PC-3 (cell line): ENCODE measurements at regions not wholly inside any gene's neighbourhood (a gene's known extent, or its start where the extent isn't known, plus 50 kb on each side); places are given as distances from the start of the nearest gene placed in this dataset.

ENCODE experiments used
- ATAC-seq: fragments of 200-7000 bp; cut with Tn5 transposase; 2 replicates; pipeline ENCODE4 v1.9.1; 2020; ENCODE audit warnings: mild to moderate bottlenecking, moderate library complexity
- BruUV-seq: library from RNA; stranded (reverse); fragments of 400-500 nt; replicated peaks from 2 replicates; lab custom pipeline; 2021; lab: Mats Ljungman, UMichigan
- CTCF ChIA-PET: fragments of 300-600 bp; sonication (Branson Sonifier 250); formaldehyde crosslinking; loops from one replicate; lab custom pipeline; 2022; ENCODE audit warnings: antibody characterized with exemption; lab: Charles Lee
- POLR2A ChIA-PET: fragments of 300-600 bp; sonication (Branson Sonifier 250); formaldehyde crosslinking; loops from one replicate; lab custom pipeline; 2022; ENCODE audit warnings: antibody characterized with exemption; ENCODE audit not compliant: unreplicated experiment; lab: Charles Lee
- DNase-seq: peaks from one replicate; pipeline ENCODE4 v3.0.0-alpha.2; 2015
- H2AFZ ChIP-seq: fragments of 300-600 bp; sonication (generic); 2 replicates; pipeline ENCODE4 v1.6.0; 2016; ENCODE audit warnings: antibody characterized with exemption, low read length
- H3F3A ChIP-seq: fragments of 300-600 bp; sonication (generic); one replicate; pipeline ENCODE4 v1.6.0; 2017; ENCODE audit warnings: antibody characterized with exemption, low read length, control low read depth, mild to moderate bottlenecking; ENCODE audit not compliant: unreplicated experiment
- H3K27ac ChIP-seq: fragments of 300-600 bp; sonication (generic); 2 replicates; pipeline ENCODE4 v1.5.1; 2016; ENCODE audit warnings: mild to moderate bottlenecking, low read length
- H3K27me3 ChIP-seq: fragments of 300-600 bp; sonication (generic); 2 replicates; pipeline ENCODE4 v1.6.1; 2016; ENCODE audit warnings: low read length, mixed read lengths
- H3K36me3 ChIP-seq: fragments of 300-600 bp; sonication (generic); 2 replicates; pipeline ENCODE4 v1.6.1; 2016; ENCODE audit warnings: low read depth, mixed run types, low read length, mixed read lengths
- H3K4me1 ChIP-seq: fragments of 300-600 bp; sonication (generic); 2 replicates; pipeline ENCODE4 v1.5.1; 2016; ENCODE audit warnings: low read length; ENCODE audit not compliant: insufficient read depth
- H3K4me2 ChIP-seq: fragments of 300-600 bp; sonication (generic); 2 replicates; pipeline ENCODE4 v1.6.0; 2016; ENCODE audit warnings: low read length
- H3K4me3 ChIP-seq: fragments of 300-600 bp; sonication (generic); 2 replicates; pipeline ENCODE4 v1.5.1; 2016; ENCODE audit warnings: mild to moderate bottlenecking, low read length, mixed read lengths
- H3K79me2 ChIP-seq: fragments of 300-600 bp; sonication (generic); 2 replicates; pipeline ENCODE4 v1.6.1; 2017; ENCODE audit warnings: low read length, mixed read lengths
- H3K9ac ChIP-seq: fragments of 300-600 bp; sonication (generic); 2 replicates; pipeline ENCODE4 v1.6.0; 2016; ENCODE audit warnings: mild to moderate bottlenecking, low read length
- H3K9me2 ChIP-seq: fragments of 300-600 bp; sonication (generic); replicated peaks from 2 replicates; pipeline ENCODE4 v1.6.1; 2016; ENCODE audit warnings: mixed run types, low read length, mixed read lengths
- H3K9me3 ChIP-seq: fragments of 300-600 bp; sonication (generic); 2 replicates; pipeline ENCODE4 v1.6.1; 2016; ENCODE audit warnings: low read length, mixed read lengths
- H4K20me1 ChIP-seq: fragments of 300-600 bp; sonication (generic); 2 replicates; pipeline ENCODE4 v1.6.1; 2016; ENCODE audit warnings: low read length, mixed read lengths
- CTCF ChIP-seq: fragments of 300-600 bp; sonication (generic); conservative IDR thresholded peaks from 2 replicates; pipeline ENCODE4 v1.5.1; 2017; ENCODE audit warnings: antibody characterized with exemption, low read depth, mild to moderate bottlenecking, low read length
- EZH2 ChIP-seq: fragments of 300-600 bp; sonication (generic); IDR thresholded peaks from one replicate; pipeline ENCODE4 v1.6.1; 2017; ENCODE audit warnings: antibody characterized with exemption, mild to moderate bottlenecking, low read length; ENCODE audit not compliant: unreplicated experiment
- EZH2phosphoT487 ChIP-seq: fragments of 300-600 bp; sonication (generic); IDR thresholded peaks from 2 replicates; pipeline ENCODE4 v1.6.1; 2018; ENCODE audit warnings: mild to moderate bottlenecking, antibody characterized with exemption, low read length, borderline replicate concordance
- intact Hi-C: fragments of 100-400 bp; cut with micrococcal nuclease; formaldehyde crosslinking; loops from 2 replicates; pipeline ENCODE4 v1.9.0; 2023

GRCh38 chr16:22424161-22424937 lies 49.9 kb upstream of the CDR2 start:
- CTCF ChIA-PET, result no interaction called here
- Histone ChIP-seq H3K9ac (no peak overlapping the region), H3K9me3 (no peaks in the 10 kb centered on the region), H3K4me2 (no peak overlapping the region), H3K4me1 (no peaks in the 10 kb centered on the region), H3K9me2 (no peaks in the 10 kb centered on the region), H3K27ac (no peak overlapping the region), H4K20me1 (no peaks in the 10 kb centered on the region), H3K79me2 (no peaks in the 10 kb centered on the region), H3F3A (no peaks in the 10 kb centered on the region), H3K4me3 (no peak overlapping the region), H3K27me3 (no peaks in the 10 kb centered on the region), H3K36me3 (no peaks in the 10 kb centered on the region), H2AFZ (no peak overlapping the region)
- POLR2A ChIA-PET, result no interaction called here
- TF ChIP-seq CTCF (no peak), EZH2phosphoT487 (no peak), EZH2 (no peak)
- intact Hi-C loops, result no loop called here
- BruUV-seq, result no TSS peak
- DNase-seq, result no peak
- ATAC-seq, result no peak
